DND-41 (cell line): ENCODE measurements at regions not wholly inside any gene's neighbourhood (a gene's known extent, or its start where the extent isn't known, plus 50 kb on each side); places are given as distances from the start of the nearest gene placed in this dataset.

Experiments used
- CTCF ChIP-seq: IDR thresholded peaks from 2 replicates; pipeline ENCODE4 v1.5.1; 2012; ENCODE audit warnings: borderline replicate concordance, low read length, moderate library complexity, mild to moderate bottlenecking; ENCODE audit not compliant: poor library complexity, severe bottlenecking; ENCODE audit errors: extremely low read depth
- EZH2 ChIP-seq: IDR thresholded peaks from 3 replicates; pipeline ENCODE4 v1.6.1; 2012; ENCODE audit warnings: borderline replicate concordance, low read depth, mild to moderate bottlenecking, moderate library complexity, low read length, inconsistent platforms; ENCODE audit not compliant: severe bottlenecking

GRCh38 chr17:20852990-20853370 is 189.8 kb downstream of the USP22 start:
- TF ChIP-seq EZH2 (no peak), CTCF (no peak)
